HUES6 (cell line): ENCODE measurements at regions not wholly inside any gene's neighbourhood (a gene's known extent, or its start where the extent isn't known, plus 50 kb on each side); places are given as distances from the start of the nearest gene placed in this dataset.
"Not testable (repeated sequence)": the region's sequence is repeated elsewhere in the genome, so short reads cannot be mapped to it uniquely, and the experiment has no call there.

Experiments
- H3K27ac ChIP-seq: 2 replicates; pipeline ENCODE4 v1.7.0; 2013; ENCODE audit warnings: low read depth, mild to moderate bottlenecking, low read length, inconsistent platforms
- H3K27me3 ChIP-seq: 2 replicates; pipeline ENCODE4 v1.6.1; 2013; ENCODE audit warnings: low read length; ENCODE audit not compliant: control insufficient read depth, insufficient read depth
- H3K36me3 ChIP-seq: 2 replicates; pipeline ENCODE4 v1.6.1; 2013; ENCODE audit warnings: low read length; ENCODE audit not compliant: control insufficient read depth, insufficient read depth
- H3K4me1 ChIP-seq: 2 replicates; pipeline ENCODE4 v1.6.1; 2013; ENCODE audit warnings: low read length; ENCODE audit not compliant: control insufficient read depth, insufficient read depth
- H3K4me3 ChIP-seq: 2 replicates; pipeline ENCODE4 v1.5.1; 2013; ENCODE audit warnings: low read depth, low read length
- H3K9ac ChIP-seq: one replicate; pipeline ENCODE4 v1.6.1; 2013; ENCODE audit warnings: mild to moderate bottlenecking, low read length
- H3K9me3 ChIP-seq: 2 replicates; pipeline ENCODE4 v1.6.1; 2013; ENCODE audit warnings: low read depth, low read length; ENCODE audit not compliant: control insufficient read depth, insufficient read depth

- H3K4me3 ChIP-seq = no peak overlapping the region
- no peaks in the 10 kb centered on the region for H3K9me3 ChIP-seq
- peaks cover 8% of the 10 kb centered on the region for H3K4me1 ChIP-seq
- no peaks in the 10 kb centered on the region for H3K36me3 ChIP-seq
- no peaks in the 10 kb centered on the region for H3K27me3 ChIP-seq
- no peak overlapping the region for H3K27ac ChIP-seq
- H3K9ac ChIP-seq = no peak overlapping the region
Measured at GRCh38 chr6:84910906-84911607, 146.7 kb upstream of the TBX18 start.

DNA sequence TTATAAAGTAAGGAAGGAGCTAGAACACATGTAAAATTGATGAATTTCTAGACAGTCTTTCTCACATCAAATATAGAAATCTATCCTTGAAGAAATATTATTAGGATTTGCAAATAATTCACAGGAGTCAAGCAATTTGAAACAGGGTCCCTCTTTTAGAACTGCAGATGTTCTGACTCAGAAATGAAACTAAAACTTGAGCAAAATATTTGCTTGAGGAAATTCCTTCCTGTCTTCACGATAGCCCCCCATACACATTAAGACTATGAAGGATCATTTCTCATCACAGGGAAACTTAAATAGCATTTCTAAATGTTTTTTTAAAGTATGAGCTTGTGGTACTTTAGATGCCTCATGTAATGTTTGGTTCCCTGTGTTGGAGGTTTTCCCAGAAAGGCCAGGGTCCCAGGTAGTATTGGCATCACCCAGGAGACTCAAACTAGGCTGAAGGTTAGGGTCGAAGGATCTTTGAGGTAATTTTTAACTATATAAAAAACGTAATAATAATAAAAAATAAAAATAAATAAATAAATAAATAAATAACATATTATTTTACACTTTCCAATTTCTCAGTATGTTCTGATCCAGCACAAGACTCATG is 144.0 kb upstream of the TBX18 start:
- H3K27ac ChIP-seq = no peak overlapping the region
- no peaks in the 10 kb centered on the region for H3K9me3 ChIP-seq
- no peaks in the 10 kb centered on the region for H3K27me3 ChIP-seq
- H3K4me3 ChIP-seq = no peak overlapping the region
- no peaks in the 10 kb centered on the region for H3K36me3 ChIP-seq
- no peak overlapping the region for H3K9ac ChIP-seq
- peaks cover 8% of the 10 kb centered on the region for H3K4me1 ChIP-seq

DNA sequence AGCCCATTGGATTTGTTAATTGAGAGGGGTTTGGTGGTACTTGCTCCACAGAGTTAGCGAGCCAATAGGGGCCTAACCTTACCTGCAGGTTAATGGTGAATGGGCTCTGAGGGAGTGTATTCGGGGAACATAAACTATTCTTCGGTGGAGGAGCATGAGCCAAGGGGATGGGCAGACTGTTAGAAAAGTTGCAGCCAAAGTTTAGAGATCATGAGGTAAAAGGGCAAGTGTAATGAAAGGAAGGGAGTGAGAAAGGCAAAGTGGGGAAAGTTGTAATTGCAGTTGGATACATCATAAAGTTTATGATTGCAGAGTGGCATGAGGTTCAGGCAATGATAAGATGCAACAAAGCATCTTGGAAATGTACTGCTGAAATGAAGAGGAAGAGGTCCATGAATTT is 142.1 kb upstream of the TBX18 start:
- H3K4me1 ChIP-seq = peaks cover 8% of the 10 kb centered on the region
- no peaks in the 10 kb centered on the region for H3K36me3 ChIP-seq

GRCh38 chr6:84905823-84906222 is 141.4 kb upstream of the TBX18 start:
- H3K9ac ChIP-seq = no peak overlapping the region

More for the DNA sequence above, 142.1 kb upstream of the TBX18 start:
- Histone ChIP-seq H3K27ac (no peak overlapping the region), H3K27me3 (no peaks in the 10 kb centered on the region), H3K4me3 (no peak overlapping the region), H3K9me3 (no peaks in the 10 kb centered on the region), H3K9ac (no peak overlapping the region)

GRCh38 chr6:84902354-84902928 is 138.0 kb upstream of the TBX18 start:
- Histone ChIP-seq H3K4me3 (no peak overlapping the region), H3K36me3 (no peaks in the 10 kb centered on the region), H3K9me3 (no peaks in the 10 kb centered on the region), H3K9ac (no peak overlapping the region), H3K4me1 (no peaks in the 10 kb centered on the region), H3K27me3 (no peaks in the 10 kb centered on the region), H3K27ac (no peak overlapping the region)

More at GRCh38 chr6:84905823-84906222, 141.4 kb upstream of the TBX18 start:
- Histone ChIP-seq H3K9me3 (no peaks in the 10 kb centered on the region), H3K27ac (no peak overlapping the region), H3K4me3 (no peak overlapping the region), H3K4me1 (peaks cover 2% of the 10 kb centered on the region), H3K36me3 (no peaks in the 10 kb centered on the region), H3K27me3 (no peaks in the 10 kb centered on the region)

DNA sequence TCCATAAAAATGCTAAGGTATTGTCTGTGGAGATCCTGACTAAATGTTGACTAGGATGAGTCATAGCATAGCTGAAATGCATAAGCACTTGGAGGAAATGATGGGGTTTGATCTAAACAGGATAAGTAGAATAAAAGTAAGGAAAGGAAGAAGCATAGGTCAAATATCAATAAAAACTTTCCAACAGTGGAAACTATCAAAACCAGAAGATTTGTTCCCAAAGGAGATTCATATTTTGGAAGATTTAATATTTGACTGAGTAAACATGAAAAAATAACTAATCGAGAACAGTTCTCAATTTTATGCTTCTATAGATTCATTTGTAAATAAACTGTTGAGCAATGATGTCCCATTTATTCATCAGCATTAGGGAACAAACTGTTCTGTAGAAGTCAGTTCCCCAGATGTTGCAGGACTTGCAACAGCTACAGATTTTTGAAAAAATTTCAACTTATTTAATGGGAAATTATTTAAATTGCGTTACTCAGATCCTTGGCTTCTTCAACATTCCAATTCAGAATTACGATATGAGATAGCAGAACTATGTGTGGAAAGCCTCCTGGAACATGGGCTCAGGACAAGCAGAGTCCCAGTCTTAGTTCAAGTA is 133.7 kb upstream of the TBX18 start:
- Histone ChIP-seq H3K36me3 (no peaks in the 10 kb centered on the region), H3K27me3 (no peaks in the 10 kb centered on the region), H3K4me1 (no peaks in the 10 kb centered on the region), H3K9ac (no peak overlapping the region), H3K9me3 (no peaks in the 10 kb centered on the region), H3K4me3 (no peak overlapping the region), H3K27ac (no peak overlapping the region)

- H3K4me1 ChIP-seq = no peaks in the 10 kb centered on the region
- H3K4me3 ChIP-seq = no peak overlapping the region
- H3K27ac ChIP-seq = no peak overlapping the region
- no peaks in the 10 kb centered on the region for H3K36me3 ChIP-seq
- H3K9me3 ChIP-seq = no peaks in the 10 kb centered on the region
- no peak overlapping the region for H3K9ac ChIP-seq
- H3K27me3 ChIP-seq = no peaks in the 10 kb centered on the region
Measured at GRCh38 chr6:84897011-84897410, 132.6 kb upstream of the TBX18 start.

DNA sequence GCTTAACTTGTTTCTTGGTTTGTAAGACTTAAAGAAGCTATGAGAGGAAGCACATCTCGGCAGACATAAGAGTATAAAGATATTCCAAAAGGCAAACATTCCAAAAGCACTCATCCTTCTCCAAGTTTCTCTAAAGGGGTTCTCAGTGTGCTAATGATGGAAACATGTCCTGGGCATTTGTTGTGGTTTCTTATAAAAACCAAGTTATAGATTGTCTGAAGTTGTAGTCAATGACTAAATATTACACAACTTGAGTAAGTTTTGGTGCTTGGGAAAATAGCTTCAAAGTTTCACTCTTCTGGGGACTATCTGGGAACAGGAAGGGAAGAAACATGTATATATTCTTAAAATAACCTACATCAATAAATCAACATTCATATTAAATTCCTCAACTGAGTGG is 128.3 kb upstream of the TBX18 start:
- no peaks in the 10 kb centered on the region for H3K36me3 ChIP-seq
- H3K4me3 ChIP-seq = no peak overlapping the region

GRCh38 chr6:84882768-84883766 is 118.7 kb upstream of the TBX18 start:
- Histone ChIP-seq H3K9ac (no peak overlapping the region), H3K9me3 (no peaks in the 10 kb centered on the region), H3K4me3 (no peak overlapping the region), H3K36me3 (no peaks in the 10 kb centered on the region), H3K27ac (no peak overlapping the region), H3K27me3 (no peaks in the 10 kb centered on the region), H3K4me1 (no peaks in the 10 kb centered on the region)

More for the DNA sequence above, 128.3 kb upstream of the TBX18 start:
- H3K27ac ChIP-seq = no peak overlapping the region
- no peaks in the 10 kb centered on the region for H3K4me1 ChIP-seq
- no peak overlapping the region for H3K9ac ChIP-seq
- no peaks in the 10 kb centered on the region for H3K9me3 ChIP-seq
- H3K27me3 ChIP-seq = no peaks in the 10 kb centered on the region

DNA sequence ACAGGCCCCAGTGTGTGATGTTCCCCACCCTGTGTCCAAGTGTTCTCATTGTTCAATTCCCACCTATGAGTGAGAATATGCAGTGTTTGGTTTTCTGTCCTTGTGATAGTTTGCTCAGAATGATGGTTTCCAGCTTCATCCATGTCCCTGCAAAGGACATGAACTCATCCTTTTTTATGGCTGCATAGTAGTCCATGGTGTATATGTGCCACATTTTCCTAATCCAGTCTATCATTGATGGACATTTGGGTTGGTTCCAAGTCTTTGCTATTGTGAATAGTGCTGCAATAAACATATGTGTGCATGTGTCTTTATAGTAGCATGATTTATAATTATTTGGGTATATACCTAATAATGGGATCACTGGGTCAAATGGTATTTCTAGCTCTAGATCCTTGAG is 115.0 kb upstream of the TBX18 start:
- H3K4me1 ChIP-seq, H3K4me3 ChIP-seq, H3K9ac ChIP-seq, H3K36me3 ChIP-seq, H3K27ac ChIP-seq, H3K27me3 ChIP-seq, H3K9me3 ChIP-seq: not testable (repeated sequence)
